ENCODE measurements at regions not wholly inside any gene's neighbourhood (a gene's known extent, or its start where the extent isn't known, plus 50 kb on each side); places are given as distances from the start of the nearest gene placed in this dataset.

DNA sequence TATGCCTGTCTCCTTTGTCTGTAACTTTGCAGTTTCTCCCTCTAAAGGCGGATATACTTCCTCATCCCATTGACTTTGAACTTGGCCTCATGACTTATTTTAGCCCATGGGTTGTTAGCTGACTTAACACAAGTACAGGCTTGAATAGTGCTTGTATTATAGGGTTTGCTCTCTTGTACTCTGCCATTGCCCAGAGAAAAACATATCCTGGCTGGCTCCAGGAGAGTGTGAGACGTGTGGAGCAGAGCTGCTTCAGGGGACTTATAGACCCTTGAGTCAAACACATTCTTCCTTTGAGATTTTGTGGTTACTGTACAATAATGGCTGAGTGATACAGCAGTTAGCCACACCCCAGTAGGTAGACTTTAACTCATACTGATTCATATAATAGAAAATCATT lies 124.0 kb downstream of the RAP2B start:
- TF ChIP-seq ZNF423 (CRISPR knock-in tag; IDR thresholded peaks at IDR 0.05) (no peak), TEAD1 (CRISPR knock-in tag; IDR thresholded peaks at IDR 0.05) (no peak)

Data from WTC11 (cell line).